ENCODE measurements at regions not wholly inside any gene's neighbourhood (a gene's known extent, or its start where the extent isn't known, plus 50 kb on each side); places are given as distances from the start of the nearest gene placed in this dataset.

- no peak for TF ChIP-seq ZFP30 (CRISPR knock-in tag; IDR thresholded peaks at IDR 0.05)
- TF ChIP-seq ARNTL (CRISPR knock-in tag; IDR thresholded peaks at IDR 0.05; ENCODE audit: borderline replicate concordance, low read depth), result no peak
- TF ChIP-seq BACH2 (CRISPR knock-in tag; IDR thresholded peaks at IDR 0.05; ENCODE audit: borderline replicate concordance), result no peak
- TF ChIP-seq CSRNP3 (CRISPR knock-in tag; IDR thresholded peaks at IDR 0.05), result no peak
- TF ChIP-seq ESRRG (CRISPR knock-in tag; IDR thresholded peaks at IDR 0.05), result no peak
- TF ChIP-seq ISL1 (CRISPR knock-in tag; IDR thresholded peaks at IDR 0.05), result no peak
- no peak for TF ChIP-seq TCF4 (CRISPR knock-in tag; IDR thresholded peaks at IDR 0.05; ENCODE audit: borderline replicate concordance)
- TF ChIP-seq ZFP3 (CRISPR knock-in tag; IDR thresholded peaks at IDR 0.05), result no peak
- TF ChIP-seq GLIS3 (CRISPR knock-in tag; IDR thresholded peaks at IDR 0.05), result no peak
Measured at GRCh38 chr6:73937805-73938204, 241.8 kb downstream of the CD109 start (continued).

DNA sequence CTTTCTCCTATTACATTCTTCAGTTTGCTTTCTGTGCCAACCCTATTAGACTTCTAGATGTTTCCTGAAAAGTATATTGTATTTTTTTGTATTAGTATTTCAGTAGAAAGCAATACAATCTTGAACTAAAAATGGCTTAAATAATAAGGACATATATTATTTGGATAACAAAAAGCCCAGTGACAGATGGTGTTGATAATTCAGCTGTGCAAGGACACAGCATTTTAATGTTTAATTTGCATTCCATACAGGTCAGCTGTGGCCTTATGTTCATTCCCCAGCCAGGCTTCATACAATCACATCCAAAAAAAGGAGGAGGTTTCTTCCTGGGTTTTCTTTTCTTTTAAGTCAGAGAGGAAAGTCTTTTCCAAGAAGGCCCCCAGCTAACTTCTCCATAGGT, 236.9 kb downstream of the CD109 start:
- no peak for ATAC-seq
- no peak for TF ChIP-seq ZC3H10 (CRISPR knock-in tag; IDR thresholded peaks at IDR 0.05)
- TF ChIP-seq ZFP30 (CRISPR knock-in tag; IDR thresholded peaks at IDR 0.05), result no peak
- no peak for TF ChIP-seq PPARA (CRISPR knock-in tag; IDR thresholded peaks at IDR 0.05; ENCODE audit: borderline replicate concordance)

- no peak for ATAC-seq
- TF ChIP-seq ARNTL (CRISPR knock-in tag; IDR thresholded peaks at IDR 0.05; ENCODE audit: borderline replicate concordance, low read depth) (no peak), ZNF70 (CRISPR knock-in tag; IDR thresholded peaks at IDR 0.05) (no peak), RARB (CRISPR knock-in tag; IDR thresholded peaks at IDR 0.05) (no peak), PATZ1 (CRISPR knock-in tag; IDR thresholded peaks at IDR 0.05; ENCODE audit: borderline replicate concordance) (no peak), ISL1 (CRISPR knock-in tag; IDR thresholded peaks at IDR 0.05) (no peak), TCF4 (CRISPR knock-in tag; IDR thresholded peaks at IDR 0.05; ENCODE audit: borderline replicate concordance) (no peak), ZNF565 (CRISPR knock-in tag; conservative IDR thresholded peaks at IDR 0.05; ENCODE audit: low read depth) (no peak), GLIS3 (CRISPR knock-in tag; IDR thresholded peaks at IDR 0.05) (no peak), BACH2 (CRISPR knock-in tag; IDR thresholded peaks at IDR 0.05; ENCODE audit: borderline replicate concordance) (no peak), ESRRG (CRISPR knock-in tag; IDR thresholded peaks at IDR 0.05) (no peak), CREB5 (CRISPR knock-in tag; IDR thresholded peaks at IDR 0.05; ENCODE audit: low read depth) (no peak), ZFP3 (CRISPR knock-in tag; IDR thresholded peaks at IDR 0.05) (no peak), OSR1 (CRISPR knock-in tag; IDR thresholded peaks at IDR 0.05) (no peak), PPARA (CRISPR knock-in tag; IDR thresholded peaks at IDR 0.05; ENCODE audit: borderline replicate concordance) (no peak), CSRNP3 (CRISPR knock-in tag; IDR thresholded peaks at IDR 0.05) (no peak)
- TF ChIP-seq, protein P1, sequence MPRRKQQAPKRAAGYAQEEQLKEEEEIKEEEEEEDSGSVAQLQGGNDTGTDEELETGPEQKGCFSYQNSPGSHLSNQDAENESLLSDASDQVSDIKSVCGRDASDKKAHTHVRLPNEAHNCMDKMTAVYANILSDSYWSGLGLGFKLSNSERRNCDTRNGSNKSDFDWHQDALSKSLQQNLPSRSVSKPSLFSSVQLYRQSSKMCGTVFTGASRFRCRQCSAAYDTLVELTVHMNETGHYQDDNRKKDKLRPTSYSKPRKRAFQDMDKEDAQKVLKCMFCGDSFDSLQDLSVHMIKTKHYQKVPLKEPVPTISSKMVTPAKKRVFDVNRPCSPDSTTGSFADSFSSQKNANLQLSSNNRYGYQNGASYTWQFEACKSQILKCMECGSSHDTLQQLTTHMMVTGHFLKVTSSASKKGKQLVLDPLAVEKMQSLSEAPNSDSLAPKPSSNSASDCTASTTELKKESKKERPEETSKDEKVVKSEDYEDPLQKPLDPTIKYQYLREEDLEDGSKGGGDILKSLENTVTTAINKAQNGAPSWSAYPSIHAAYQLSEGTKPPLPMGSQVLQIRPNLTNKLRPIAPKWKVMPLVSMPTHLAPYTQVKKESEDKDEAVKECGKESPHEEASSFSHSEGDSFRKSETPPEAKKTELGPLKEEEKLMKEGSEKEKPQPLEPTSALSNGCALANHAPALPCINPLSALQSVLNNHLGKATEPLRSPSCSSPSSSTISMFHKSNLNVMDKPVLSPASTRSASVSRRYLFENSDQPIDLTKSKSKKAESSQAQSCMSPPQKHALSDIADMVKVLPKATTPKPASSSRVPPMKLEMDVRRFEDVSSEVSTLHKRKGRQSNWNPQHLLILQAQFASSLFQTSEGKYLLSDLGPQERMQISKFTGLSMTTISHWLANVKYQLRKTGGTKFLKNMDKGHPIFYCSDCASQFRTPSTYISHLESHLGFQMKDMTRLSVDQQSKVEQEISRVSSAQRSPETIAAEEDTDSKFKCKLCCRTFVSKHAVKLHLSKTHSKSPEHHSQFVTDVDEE (CRISPR knock-in tag; IDR thresholded peaks at IDR 0.05), result no peak
Measured at GRCh38 chr6:73929405-73929804, 233.4 kb downstream of the CD109 start.

DNA sequence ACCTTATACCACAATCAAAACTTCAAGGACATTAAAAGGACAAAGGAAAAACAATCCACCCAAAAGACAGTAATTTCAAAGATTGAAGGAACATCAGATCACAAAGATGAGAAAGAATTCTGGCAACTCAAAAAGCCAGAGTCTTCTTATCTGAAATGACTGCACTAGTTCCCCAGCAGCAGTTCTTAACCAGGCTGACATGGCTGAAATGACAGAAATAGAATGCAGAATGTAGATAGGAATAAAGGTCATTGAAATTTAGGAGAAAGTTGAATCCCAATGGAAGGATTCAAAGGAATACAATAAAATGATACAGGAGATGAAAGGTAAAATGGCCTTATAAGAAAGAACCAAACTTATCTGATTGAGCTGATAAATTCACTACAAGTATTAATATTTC, 231.4 kb downstream of the CD109 start:
- TF ChIP-seq ESRRG (CRISPR knock-in tag; IDR thresholded peaks at IDR 0.05) (no peak), CSRNP3 (CRISPR knock-in tag; IDR thresholded peaks at IDR 0.05) (no peak), ZFP30 (CRISPR knock-in tag; IDR thresholded peaks at IDR 0.05) (no peak), PATZ1 (CRISPR knock-in tag; IDR thresholded peaks at IDR 0.05; ENCODE audit: borderline replicate concordance) (no peak), ZC3H10 (CRISPR knock-in tag; IDR thresholded peaks at IDR 0.05) (no peak), OSR1 (CRISPR knock-in tag; IDR thresholded peaks at IDR 0.05) (no peak), ZNF565 (CRISPR knock-in tag; conservative IDR thresholded peaks at IDR 0.05; ENCODE audit: low read depth) (no peak), ZFP3 (CRISPR knock-in tag; IDR thresholded peaks at IDR 0.05) (no peak), PPARA (CRISPR knock-in tag; IDR thresholded peaks at IDR 0.05; ENCODE audit: borderline replicate concordance) (no peak)
- TF ChIP-seq, protein P1 (CRISPR knock-in tag; IDR thresholded peaks at IDR 0.05), result no peak
- ATAC-seq, result no peak

All from SK-N-SH treated with all-trans-retinoic acid at 6 μM for 48 hours (cell line).